ENCODE measurements at regions not wholly inside any gene's neighbourhood (a gene's known extent, or its start where the extent isn't known, plus 50 kb on each side); places are given as distances from the start of the nearest gene placed in this dataset.
"Not testable (repeated sequence)": the region's sequence is repeated elsewhere in the genome, so short reads cannot be mapped to it uniquely, and the experiment has no call there.

GRCh38 chr17:71516149-71516548 is 604.7 kb upstream of the SOX9 start:
- DNase-seq: no peak

- DNase-seq: no peak
Observed at GRCh38 chr17:71519285-71519684, 601.5 kb upstream of the SOX9 start.

- DNase-seq: no peak
Observed at GRCh38 chr17:71521724-71522123, 599.1 kb upstream of the SOX9 start.

GRCh38 chr17:71522383-71522782 is 598.4 kb upstream of the SOX9 start:
- DNase-seq: no peak

DNA sequence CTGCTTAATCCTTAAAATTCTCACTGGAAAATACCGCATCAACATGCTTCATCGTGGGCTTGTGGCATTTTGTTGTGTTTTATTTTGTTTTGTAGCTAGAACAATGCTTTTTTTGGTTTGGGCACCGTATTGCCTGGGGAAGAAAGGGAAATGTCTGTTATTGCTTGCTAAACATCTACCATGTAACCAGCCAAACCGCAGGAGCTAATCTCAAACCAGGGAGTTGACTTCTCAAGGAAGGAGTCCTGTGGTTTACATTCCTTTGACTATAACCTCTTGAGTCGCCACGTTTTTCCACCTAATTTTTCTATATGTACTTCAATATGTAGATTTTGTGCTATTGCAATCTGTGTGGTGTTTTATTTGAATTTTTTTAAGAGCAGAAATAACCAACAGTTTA is 593.5 kb upstream of the SOX9 start:
- DNase-seq: no peak

DNA sequence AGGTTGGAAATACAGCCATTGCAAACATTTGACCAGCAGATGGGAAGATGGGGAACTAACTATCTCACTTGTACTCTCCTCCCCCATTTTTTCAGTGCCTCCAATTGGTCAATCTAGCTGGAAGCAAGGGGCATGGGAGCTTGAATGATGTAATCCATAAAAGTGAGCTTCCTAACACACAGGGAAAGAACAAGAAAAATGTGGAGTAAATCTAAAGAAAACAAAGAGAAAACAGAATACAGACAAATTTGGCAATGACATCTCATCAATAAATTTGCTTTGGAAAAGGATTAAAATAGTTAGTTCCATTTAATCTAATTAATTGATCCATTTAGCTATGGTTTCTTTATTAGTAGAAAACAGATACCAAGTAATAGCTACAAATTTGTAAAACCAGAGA is 592.6 kb upstream of the SOX9 start:
- no peak for DNase-seq

DNA sequence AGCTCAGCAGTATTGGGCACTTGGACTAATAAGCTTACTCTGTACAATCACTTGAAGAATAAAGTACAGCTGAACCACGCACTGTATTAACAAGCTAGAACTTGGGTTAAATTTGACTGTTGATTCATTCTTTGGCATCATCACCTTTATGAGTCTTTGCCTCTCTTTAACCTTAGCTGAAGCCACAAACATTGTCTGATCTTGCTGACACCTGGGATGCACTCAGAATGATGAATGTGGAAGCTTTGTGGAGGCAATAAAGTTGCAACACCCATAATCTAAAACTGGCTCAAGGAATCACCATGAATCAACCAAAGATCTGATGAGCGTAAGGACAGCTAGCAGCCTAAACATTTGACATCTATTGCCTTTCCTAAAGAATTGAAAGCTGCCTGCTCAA is 590.6 kb upstream of the SOX9 start:
- no peak for DNase-seq

DNA sequence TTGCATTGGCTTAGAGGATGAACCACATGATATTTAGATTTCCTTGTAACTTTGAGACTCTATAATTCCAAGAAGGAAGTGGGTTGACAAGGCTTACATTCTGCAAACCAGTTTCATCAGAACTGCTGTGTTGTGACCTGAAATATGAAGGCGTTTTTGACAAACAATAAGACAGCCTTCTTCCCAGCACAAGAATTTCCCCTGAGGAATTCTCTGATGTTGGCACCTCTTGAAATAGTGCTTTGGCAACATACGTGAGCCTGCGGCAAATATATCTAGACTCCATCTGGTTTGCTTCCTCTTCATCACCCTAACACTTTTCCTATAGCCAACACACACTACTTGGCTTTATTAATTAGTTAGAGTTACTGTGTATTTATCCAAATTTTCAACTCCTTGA is 585.5 kb upstream of the SOX9 start:
- no peak for DNase-seq

DNA sequence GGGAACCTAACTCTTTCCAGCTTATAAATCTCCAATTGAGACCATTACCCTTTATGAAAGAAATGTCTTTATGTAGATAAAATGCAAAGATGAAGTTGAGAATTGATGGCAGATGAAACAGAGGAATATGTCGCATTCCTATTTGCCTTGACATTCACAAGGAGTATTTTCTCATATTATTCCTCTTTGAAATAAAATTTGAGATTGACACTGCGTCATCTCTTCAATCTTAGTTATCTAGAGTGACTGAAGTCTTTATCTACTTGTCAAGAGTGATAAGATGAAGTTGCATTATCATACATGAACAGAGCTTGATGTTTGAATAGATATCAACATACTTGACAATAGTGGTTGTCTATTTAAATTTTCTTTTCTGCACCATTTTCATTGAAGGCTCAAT is 574.4 kb upstream of the SOX9 start:
- DNase-seq: no peak

GRCh38 chr17:71547904-71548303 is 572.9 kb upstream of the SOX9 start:
- no peak for DNase-seq

GRCh38 chr17:71548540-71549190 is 572.2 kb upstream of the SOX9 start:
- DNase-seq: no peak

- no peak for DNase-seq
Observed at GRCh38 chr17:71550675-71551074, 570.1 kb upstream of the SOX9 start.

DNA sequence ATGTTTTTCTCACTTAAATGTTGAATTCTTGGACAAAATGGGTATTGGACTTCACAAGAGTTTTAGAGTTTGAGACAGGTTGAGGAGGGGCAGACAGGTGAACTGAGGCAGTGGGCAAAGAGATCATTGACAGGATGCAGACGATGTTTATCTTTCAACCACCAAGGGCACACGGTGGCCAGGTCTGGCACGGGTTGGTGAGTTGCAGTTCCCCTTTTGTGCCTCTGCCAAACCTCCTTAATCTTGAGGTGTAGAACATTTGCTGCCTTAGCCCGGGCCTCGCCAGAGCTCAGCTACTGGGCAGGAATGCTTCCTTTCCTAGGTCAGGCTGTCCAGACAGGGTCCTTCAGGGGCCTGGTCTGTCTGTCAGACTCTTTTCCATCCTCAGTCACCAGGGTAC is 567.4 kb upstream of the SOX9 start:
- no peak for DNase-seq

- DNase-seq: no peak
Observed at GRCh38 chr17:71558901-71559300, 561.9 kb upstream of the SOX9 start.

DNA sequence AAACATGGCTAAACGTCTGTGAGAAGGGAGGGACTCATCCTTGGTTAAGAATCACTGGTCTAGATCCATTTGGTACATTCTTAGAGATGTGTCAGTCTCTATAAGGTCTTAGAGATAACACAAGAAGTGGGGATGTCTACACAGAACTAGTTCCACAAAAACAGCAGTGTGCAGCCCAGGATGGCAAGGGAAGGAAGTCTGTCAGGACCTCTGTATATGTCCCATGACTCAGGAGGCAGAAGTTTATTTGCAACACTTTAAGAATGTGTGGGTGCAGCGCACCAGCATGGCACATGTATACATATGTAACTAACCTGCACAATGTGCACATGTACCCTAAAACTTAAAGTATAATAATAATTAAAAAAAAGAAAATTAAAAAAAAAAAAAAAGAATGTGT is 548.5 kb upstream of the SOX9 start:
- DNase-seq: no peak

DNA sequence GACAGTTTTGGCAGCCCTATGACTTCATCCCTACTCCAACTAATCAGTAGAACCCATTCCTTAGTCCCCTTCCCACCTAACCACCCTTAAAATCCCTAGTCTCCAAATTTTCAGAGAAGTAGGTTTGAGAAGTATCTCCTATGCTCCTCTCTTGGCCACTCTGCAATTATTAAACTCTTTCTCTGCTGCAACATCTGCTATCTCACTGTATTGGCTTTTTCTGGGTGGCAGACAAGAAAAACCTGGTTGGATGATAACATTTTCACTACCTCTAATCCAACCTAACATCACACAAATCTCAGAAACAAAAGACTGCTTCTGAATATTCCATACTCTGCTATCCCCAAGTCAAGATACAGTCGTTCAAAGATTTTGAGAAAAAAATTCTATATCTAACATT is 542.4 kb upstream of the SOX9 start:
- no peak for DNase-seq

GRCh38 chr17:71580220-71580619 is 540.6 kb upstream of the SOX9 start:
- no peak for DNase-seq

DNA sequence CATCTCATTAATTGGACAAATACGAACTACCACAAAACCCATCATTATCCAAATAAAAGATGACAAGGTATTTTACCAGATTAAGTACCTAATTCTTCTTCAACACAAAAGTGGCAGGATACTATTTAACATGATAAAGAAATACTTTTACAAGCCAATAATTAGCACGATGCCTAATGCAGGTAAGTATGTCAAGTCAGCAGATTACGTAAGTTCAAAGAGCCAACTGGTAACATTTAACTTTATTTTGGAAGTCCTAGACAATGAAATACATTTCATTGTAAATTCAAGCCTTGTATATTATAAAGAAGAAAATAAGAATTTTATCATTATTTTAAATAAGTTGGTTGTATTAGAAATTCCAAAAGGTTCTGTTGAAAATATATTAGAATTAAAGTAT is 535.3 kb upstream of the SOX9 start:
- no peak for DNase-seq

DNA sequence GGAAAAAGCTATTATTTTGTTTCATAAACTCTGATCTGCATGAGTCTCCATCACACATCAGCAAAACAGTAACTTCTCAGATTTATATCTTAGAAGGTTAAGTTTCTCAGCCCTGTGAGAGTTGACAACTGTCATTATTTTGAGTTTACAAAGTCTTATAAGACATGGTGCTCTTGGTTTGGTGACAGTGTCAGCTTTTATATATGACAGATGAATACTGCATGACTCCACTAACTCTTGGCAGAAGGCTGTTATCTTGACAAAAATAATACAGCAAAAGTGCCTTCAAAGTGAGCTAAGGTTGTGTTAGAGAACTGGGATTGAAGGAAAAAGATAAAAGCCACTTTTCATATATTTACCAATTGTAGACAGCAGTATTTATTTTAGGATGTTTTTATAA is 528.4 kb upstream of the SOX9 start:
- DNase-seq: no peak

DNA sequence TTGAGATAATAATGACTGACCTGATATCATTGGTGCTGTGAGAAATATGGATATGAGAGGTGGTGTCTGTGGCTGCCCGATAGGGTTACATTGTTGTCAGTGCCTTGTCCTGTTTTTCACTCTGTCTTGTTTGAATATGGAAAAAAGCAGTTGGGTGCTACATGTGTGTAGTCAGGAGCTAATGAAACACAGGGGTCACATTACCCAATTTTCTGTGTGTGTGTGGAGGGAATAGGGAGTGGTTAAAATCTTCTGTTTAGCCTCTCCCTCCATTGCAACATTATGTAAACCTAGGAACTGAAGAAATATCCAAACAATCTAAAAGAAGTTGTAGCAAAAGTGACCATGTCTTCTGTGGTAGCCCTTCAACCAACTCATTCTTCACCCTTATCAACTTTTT is 527.7 kb upstream of the SOX9 start:
- no peak for DNase-seq

- DNase-seq: not testable (repeated sequence)
Observed at GRCh38 chr17:71599583-71599982, 521.2 kb upstream of the SOX9 start.

DNA sequence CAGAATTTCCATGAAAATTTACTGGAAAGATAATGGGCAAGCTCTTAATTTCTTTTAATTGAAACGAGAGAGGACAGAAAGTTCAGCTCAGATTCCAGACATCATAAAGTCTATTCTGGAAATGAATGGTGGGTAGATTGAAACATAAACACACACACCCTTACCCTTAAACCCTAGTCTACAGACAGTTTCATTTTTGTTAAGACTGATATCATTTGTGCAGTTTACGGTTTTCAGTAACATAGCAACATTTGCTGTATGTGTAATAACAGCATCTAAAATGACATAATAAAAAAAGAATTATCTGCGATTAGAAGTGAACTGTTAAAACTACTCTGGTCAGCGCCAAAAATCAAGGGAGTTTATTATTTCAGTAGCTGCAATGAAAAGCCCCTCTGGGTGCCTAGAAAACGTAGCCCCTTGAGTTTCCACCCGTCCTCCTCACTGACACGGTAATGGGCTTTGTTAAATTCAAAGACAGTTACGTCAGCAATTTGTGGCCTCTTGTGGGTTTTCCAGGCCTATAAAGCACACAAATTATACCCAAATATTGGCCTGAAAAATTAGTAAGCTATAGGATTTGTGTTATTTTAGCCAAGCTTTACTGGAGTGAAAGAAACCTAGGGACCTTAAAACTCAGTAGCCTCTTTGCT is 520.6 kb upstream of the SOX9 start:
- no peak for DNase-seq

- DNase-seq: no peak
Observed at GRCh38 chr17:71601894-71602504, 518.8 kb upstream of the SOX9 start.

DNA sequence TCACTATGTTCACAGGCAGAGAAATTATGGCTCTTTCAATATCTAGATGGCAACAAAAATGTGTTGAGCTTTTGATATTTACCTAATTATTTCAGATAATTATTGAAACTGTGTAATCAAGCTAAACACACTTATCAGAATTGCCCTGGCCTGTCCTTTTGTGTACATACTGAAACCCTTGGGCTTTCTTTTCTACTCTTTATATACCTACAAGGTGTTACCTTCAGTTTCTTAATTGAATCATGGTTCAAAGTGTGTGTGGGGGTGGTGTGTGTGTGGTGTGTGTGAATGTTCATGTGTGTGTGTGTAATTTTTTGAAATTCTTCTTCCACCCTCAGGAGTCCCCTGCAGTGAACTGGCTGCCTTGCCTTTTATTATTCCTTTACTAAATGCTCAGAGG is 506.8 kb upstream of the SOX9 start:
- no peak for DNase-seq

DNA sequence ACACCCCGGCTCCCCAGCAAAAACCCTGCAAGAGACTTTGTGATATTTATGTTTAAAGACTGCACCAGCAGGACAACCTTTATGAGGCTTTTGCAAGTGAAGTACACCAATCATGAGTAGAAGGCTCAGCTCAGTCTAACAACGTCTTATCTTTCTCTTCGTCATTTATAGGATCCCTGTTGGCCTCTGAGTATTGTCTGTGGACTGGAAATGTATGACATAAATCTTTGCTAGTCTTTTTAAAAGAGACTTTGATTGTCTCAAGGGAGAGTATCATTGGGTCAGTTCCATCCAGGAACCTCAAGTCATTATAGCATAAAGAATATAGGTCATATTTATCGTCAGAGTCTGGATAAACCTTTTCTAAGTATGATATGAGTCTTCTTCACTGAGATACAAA is 505.0 kb upstream of the SOX9 start:
- no peak for DNase-seq

Data from stimulated activated CD4-positive, alpha-beta T cell treated with anti-CD3 and anti-CD28 coated beads, Interleukin-2, amount 100 ng/mL, for 48 hours (primary cell).